Liver (tissue), 8 donors: ENCODE measurements at regions not wholly inside any gene's neighbourhood (a gene's known extent, or its start where the extent isn't known, plus 50 kb on each side); places are given as distances from the start of the nearest gene placed in this dataset.

ENCODE experiments used
- DNase-seq: peaks from one replicate; pipeline ENCODE4 v3.0.0-alpha.2; 2017; ENCODE audit warnings: low spot score
- H3K27ac ChIP-seq, 2 donors: one replicate each; pipeline ENCODE4 v1.7.0; 2013; ENCODE audit warnings: inconsistent platforms in 2 of 2, low read length in 2 of 2, control low read depth in 1 of 2, low read depth in 1 of 2, mild to moderate bottlenecking in 1 of 2
- H3K27me3 ChIP-seq, 4 donors: one replicate each; pipeline versions ENCODE4 v1.6.1 to v1.7.0; 2013; ENCODE audit warnings: low read length in 3 of 4, inconsistent platforms in 1 of 4, mild to moderate bottlenecking in 1 of 4, moderate library complexity in 1 of 4; ENCODE audit not compliant: control insufficient read depth in 4 of 4, insufficient read depth in 4 of 4
- H3K36me3 ChIP-seq, 4 donors: one replicate each; pipeline versions ENCODE4 v1.6.1 to v1.7.0; 2013; ENCODE audit warnings: low read length in 3 of 4, mild to moderate bottlenecking in 3 of 4, low read depth in 1 of 4, moderate library complexity in 1 of 4; ENCODE audit not compliant: control insufficient read depth in 4 of 4, insufficient read depth in 3 of 4
- H3K4me1 ChIP-seq, 4 donors: one replicate each; pipeline versions ENCODE4 v1.6.1 to v1.7.0; 2013; ENCODE audit warnings: low read length in 3 of 4, mild to moderate bottlenecking in 3 of 4, moderate library complexity in 1 of 4; ENCODE audit not compliant: control insufficient read depth in 4 of 4, insufficient read depth in 4 of 4
- H3K4me3 ChIP-seq, 3 donors: one replicate each; pipeline versions ENCODE4 v1.6.1 to v1.7.0; 2013; ENCODE audit warnings: low read length in 3 of 3, control low read depth in 1 of 3, low read depth in 1 of 3, mild to moderate bottlenecking in 1 of 3
- H3K9ac ChIP-seq, 2 donors: one replicate each; pipeline ENCODE4 v1.7.0; 2013; ENCODE audit warnings: low read length in 2 of 2, mild to moderate bottlenecking in 2 of 2, moderate library complexity in 2 of 2, control low read depth in 1 of 2, low read depth in 1 of 2
- H3K9me3 ChIP-seq, 4 donors: one replicate each; pipeline versions ENCODE4 v1.6.1 to v1.7.0; 2013; ENCODE audit warnings: low read length in 3 of 4; ENCODE audit not compliant: control insufficient read depth in 4 of 4
- EGR1 ChIP-seq, 2 donors: IDR thresholded peaks; 2 replicates each; pipeline ENCODE4 v1.6.1; 2016 to 2018; ENCODE audit warnings: antibody characterized with exemption in 2 of 2, low read depth in 2 of 2
- FOXA1 ChIP-seq: IDR thresholded peaks from 2 replicates; pipeline ENCODE4 v1.6.1; 2016; ENCODE audit warnings: antibody characterized with exemption
- FOXA2 ChIP-seq: IDR thresholded peaks from 2 replicates; pipeline ENCODE4 v1.6.1; 2016; ENCODE audit warnings: antibody characterized with exemption
- GABPA ChIP-seq, 2 donors: IDR thresholded peaks in 1 of 2; conservative IDR thresholded peaks in 1 of 2; 2 replicates each; pipeline ENCODE4 v1.6.1; 2016; ENCODE audit warnings: antibody characterized with exemption in 2 of 2, mild to moderate bottlenecking in 1 of 2, moderate library complexity in 1 of 2
- HNF4A ChIP-seq, 2 donors: conservative IDR thresholded peaks; 2 replicates each; pipeline ENCODE4 v1.6.1; 2016; ENCODE audit warnings: antibody characterized with exemption in 2 of 2, mild to moderate bottlenecking in 2 of 2
- HNF4G ChIP-seq: IDR thresholded peaks from 2 replicates; pipeline ENCODE4 v1.6.1; 2016; ENCODE audit warnings: antibody characterized with exemption
- JUND ChIP-seq, 2 donors: IDR thresholded peaks; 2 replicates each; pipeline ENCODE4 v1.6.1; 2016; ENCODE audit warnings: antibody characterized with exemption in 2 of 2
- NR2F2 ChIP-seq: IDR thresholded peaks from 2 replicates; pipeline ENCODE4 v1.6.1; 2016; ENCODE audit warnings: antibody characterized with exemption
- RAD21 ChIP-seq, 2 donors: IDR thresholded peaks; 2 replicates each; pipeline ENCODE4 v1.6.1; 2016; ENCODE audit warnings: antibody characterized with exemption in 2 of 2, mild to moderate bottlenecking in 2 of 2
- RXRA ChIP-seq, 2 donors: IDR thresholded peaks; 2 replicates each; pipeline ENCODE4 v1.6.1; 2017 to 2018; ENCODE audit warnings: antibody characterized with exemption in 2 of 2, mild to moderate bottlenecking in 1 of 2
- SP1 ChIP-seq: IDR thresholded peaks from 2 replicates; pipeline ENCODE4 v1.6.1; 2018; ENCODE audit warnings: antibody characterized with exemption, mild to moderate bottlenecking
- TAF1 ChIP-seq: conservative IDR thresholded peaks from 2 replicates; pipeline ENCODE4 v1.6.1; 2016; ENCODE audit warnings: antibody characterized with exemption, mild to moderate bottlenecking
- YY1 ChIP-seq: IDR thresholded peaks from 2 replicates; pipeline ENCODE4 v1.6.1; 2016; ENCODE audit warnings: antibody characterized with exemption, mild to moderate bottlenecking
- WGBS: extraction: QIAGEN DNeasy Blood & Tissue Kit; methylation state at CpG from one replicate; pipeline ENCODE4 v1.1.7; 2013; 5-methylcytosine and 5-hydroxymethylcytosine counted together
- TF ChIP-seq, protein P1 (sequence below): IDR thresholded peaks from 2 replicates; pipeline ENCODE4 v1.6.1; 2016; ENCODE audit warnings: antibody characterized with exemption
- TF ChIP-seq, protein P2 (sequence below): fragments of 150-350 bp; IDR thresholded peaks from 2 replicates; pipeline ENCODE4 v1.5.1; 2017; ENCODE audit warnings: improper control_type of control experiment, low read depth, low read length; ENCODE audit not compliant: missing input control
- TF ChIP-seq, protein P3 (sequence below): IDR thresholded peaks from 2 replicates; pipeline ENCODE4 v1.6.1; 2016; ENCODE audit warnings: antibody characterized with exemption, mild to moderate bottlenecking
- TF ChIP-seq, protein P4 (sequence below): IDR thresholded peaks from 2 replicates; pipeline ENCODE4 v1.6.1; 2016; ENCODE audit warnings: antibody characterized with exemption
- TF ChIP-seq, protein P5 (sequence below): IDR thresholded peaks from 2 replicates; pipeline ENCODE4 v1.6.1; 2016; ENCODE audit warnings: antibody characterized with exemption
- donor health status: healthy.
- donor health status: healthy.
- donor health status: healthy.
- donor health status: healthy.
- donor health status: healthy.

DNA sequence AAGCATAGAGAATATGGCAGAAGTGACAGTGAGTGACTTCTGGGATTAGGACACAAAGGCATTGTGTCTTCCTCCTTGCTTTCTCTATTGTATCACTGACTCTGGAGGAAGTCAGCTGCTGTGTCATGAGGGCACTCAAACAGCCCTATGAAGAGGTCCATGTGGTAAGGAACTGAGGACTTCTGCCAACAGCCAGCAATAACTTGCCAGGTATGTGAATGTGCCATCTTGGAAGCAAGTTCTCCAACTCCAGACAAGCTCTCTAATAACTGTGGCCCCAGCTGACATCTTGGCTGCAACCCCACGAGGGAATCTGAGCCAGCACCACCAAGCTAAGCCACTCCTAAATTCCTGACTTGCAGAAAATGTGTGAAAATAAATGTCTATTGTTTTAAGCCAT is 83.6 kb upstream of the ZBED5 start:
- no peaks in the 10 kb centered on the region for H3K27me3 ChIP-seq
- H3K4me1 ChIP-seq: no peaks in the 10 kb centered on the region
- H3K9me3 ChIP-seq: no peaks in the 10 kb centered on the region
- H3K27ac ChIP-seq: no peak overlapping the region
- DNase-seq: no peak
- WGBS: 66% methylated on average over 1 of the region's 1 CpG
- H3K36me3 ChIP-seq: no peaks in the 10 kb centered on the region
- no peak overlapping the region for H3K9ac ChIP-seq
- TF ChIP-seq GABPA (IDR thresholded peaks at IDR 0.05 in 1 of 2, conservative IDR thresholded peaks at IDR 0.05 in 1 of 2) (no peak), JUND (IDR thresholded peaks at IDR 0.05) (no peak), YY1 (no peak), NR2F2 (no peak), RAD21 (IDR thresholded peaks at IDR 0.05) (no peak), FOXA1 (no peak), SP1 (no peak), TAF1 (no peak), FOXA2 (no peak), RXRA (IDR thresholded peaks at IDR 0.05) (no peak), HNF4A (conservative IDR thresholded peaks at IDR 0.05) (no peak), EGR1 (IDR thresholded peaks at IDR 0.05; ENCODE audit: low read depth in 2 of 2) (no peak), HNF4G (no peak)
- TF ChIP-seq, protein P1, sequence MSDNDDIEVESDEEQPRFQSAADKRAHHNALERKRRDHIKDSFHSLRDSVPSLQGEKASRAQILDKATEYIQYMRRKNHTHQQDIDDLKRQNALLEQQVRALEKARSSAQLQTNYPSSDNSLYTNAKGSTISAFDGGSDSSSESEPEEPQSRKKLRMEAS: no peak
- TF ChIP-seq, protein P2, sequence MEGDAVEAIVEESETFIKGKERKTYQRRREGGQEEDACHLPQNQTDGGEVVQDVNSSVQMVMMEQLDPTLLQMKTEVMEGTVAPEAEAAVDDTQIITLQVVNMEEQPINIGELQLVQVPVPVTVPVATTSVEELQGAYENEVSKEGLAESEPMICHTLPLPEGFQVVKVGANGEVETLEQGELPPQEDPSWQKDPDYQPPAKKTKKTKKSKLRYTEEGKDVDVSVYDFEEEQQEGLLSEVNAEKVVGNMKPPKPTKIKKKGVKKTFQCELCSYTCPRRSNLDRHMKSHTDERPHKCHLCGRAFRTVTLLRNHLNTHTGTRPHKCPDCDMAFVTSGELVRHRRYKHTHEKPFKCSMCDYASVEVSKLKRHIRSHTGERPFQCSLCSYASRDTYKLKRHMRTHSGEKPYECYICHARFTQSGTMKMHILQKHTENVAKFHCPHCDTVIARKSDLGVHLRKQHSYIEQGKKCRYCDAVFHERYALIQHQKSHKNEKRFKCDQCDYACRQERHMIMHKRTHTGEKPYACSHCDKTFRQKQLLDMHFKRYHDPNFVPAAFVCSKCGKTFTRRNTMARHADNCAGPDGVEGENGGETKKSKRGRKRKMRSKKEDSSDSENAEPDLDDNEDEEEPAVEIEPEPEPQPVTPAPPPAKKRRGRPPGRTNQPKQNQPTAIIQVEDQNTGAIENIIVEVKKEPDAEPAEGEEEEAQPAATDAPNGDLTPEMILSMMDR: no peak
- TF ChIP-seq, protein P3, sequence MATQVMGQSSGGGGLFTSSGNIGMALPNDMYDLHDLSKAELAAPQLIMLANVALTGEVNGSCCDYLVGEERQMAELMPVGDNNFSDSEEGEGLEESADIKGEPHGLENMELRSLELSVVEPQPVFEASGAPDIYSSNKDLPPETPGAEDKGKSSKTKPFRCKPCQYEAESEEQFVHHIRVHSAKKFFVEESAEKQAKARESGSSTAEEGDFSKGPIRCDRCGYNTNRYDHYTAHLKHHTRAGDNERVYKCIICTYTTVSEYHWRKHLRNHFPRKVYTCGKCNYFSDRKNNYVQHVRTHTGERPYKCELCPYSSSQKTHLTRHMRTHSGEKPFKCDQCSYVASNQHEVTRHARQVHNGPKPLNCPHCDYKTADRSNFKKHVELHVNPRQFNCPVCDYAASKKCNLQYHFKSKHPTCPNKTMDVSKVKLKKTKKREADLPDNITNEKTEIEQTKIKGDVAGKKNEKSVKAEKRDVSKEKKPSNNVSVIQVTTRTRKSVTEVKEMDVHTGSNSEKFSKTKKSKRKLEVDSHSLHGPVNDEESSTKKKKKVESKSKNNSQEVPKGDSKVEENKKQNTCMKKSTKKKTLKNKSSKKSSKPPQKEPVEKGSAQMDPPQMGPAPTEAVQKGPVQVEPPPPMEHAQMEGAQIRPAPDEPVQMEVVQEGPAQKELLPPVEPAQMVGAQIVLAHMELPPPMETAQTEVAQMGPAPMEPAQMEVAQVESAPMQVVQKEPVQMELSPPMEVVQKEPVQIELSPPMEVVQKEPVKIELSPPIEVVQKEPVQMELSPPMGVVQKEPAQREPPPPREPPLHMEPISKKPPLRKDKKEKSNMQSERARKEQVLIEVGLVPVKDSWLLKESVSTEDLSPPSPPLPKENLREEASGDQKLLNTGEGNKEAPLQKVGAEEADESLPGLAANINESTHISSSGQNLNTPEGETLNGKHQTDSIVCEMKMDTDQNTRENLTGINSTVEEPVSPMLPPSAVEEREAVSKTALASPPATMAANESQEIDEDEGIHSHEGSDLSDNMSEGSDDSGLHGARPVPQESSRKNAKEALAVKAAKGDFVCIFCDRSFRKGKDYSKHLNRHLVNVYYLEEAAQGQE: no peak
- TF ChIP-seq, protein P4, sequence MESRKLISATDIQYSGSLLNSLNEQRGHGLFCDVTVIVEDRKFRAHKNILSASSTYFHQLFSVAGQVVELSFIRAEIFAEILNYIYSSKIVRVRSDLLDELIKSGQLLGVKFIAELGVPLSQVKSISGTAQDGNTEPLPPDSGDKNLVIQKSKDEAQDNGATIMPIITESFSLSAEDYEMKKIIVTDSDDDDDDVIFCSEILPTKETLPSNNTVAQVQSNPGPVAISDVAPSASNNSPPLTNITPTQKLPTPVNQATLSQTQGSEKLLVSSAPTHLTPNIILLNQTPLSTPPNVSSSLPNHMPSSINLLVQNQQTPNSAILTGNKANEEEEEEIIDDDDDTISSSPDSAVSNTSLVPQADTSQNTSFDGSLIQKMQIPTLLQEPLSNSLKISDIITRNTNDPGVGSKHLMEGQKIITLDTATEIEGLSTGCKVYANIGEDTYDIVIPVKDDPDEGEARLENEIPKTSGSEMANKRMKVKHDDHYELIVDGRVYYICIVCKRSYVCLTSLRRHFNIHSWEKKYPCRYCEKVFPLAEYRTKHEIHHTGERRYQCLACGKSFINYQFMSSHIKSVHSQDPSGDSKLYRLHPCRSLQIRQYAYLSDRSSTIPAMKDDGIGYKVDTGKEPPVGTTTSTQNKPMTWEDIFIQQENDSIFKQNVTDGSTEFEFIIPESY: no peak
- TF ChIP-seq, protein P5, sequence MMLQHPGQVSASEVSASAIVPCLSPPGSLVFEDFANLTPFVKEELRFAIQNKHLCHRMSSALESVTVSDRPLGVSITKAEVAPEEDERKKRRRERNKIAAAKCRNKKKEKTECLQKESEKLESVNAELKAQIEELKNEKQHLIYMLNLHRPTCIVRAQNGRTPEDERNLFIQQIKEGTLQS: no peak
- H3K4me3 ChIP-seq: no peak overlapping the region
